OCI-LY7 (cell line): ENCODE measurements at regions not wholly inside any gene's neighbourhood (a gene's known extent, or its start where the extent isn't known, plus 50 kb on each side); places are given as distances from the start of the nearest gene placed in this dataset.

Experiments
- BruUV-seq: library from RNA; stranded (reverse); fragments of 400-500 nt; replicated peaks from 2 replicates; lab custom pipeline; 2021; lab: Mats Ljungman, UMichigan
- CTCF ChIA-PET: fragments of 300-600 bp; sonication (Branson Sonifier 250); formaldehyde crosslinking; loops from one replicate; lab custom pipeline; 2022; ENCODE audit warnings: antibody characterized with exemption; ENCODE audit not compliant: unreplicated experiment; lab: Charles Lee
- POLR2A ChIA-PET: fragments of 300-600 bp; sonication (Branson Sonifier 250); formaldehyde crosslinking; loops from one replicate; lab custom pipeline; 2022; ENCODE audit warnings: antibody characterized with exemption; lab: Charles Lee
- DNase-seq: peaks from one replicate; pipeline ENCODE4 v3.0.0-alpha.2; 2015; ENCODE audit warnings: low spot score
- H2AFZ ChIP-seq: fragments of 200-600 bp; sonication (generic), shearing (Covaris generic); 2 replicates; pipeline ENCODE4 v1.6.1; 2014; ENCODE audit warnings: mild to moderate bottlenecking, antibody characterized with exemption, low read length, moderate library complexity
- H3K27ac ChIP-seq: fragments of 200-600 bp; sonication (generic); 2 replicates; pipeline ENCODE4 v1.5.1; 2014; ENCODE audit warnings: mixed run types, low read depth, mild to moderate bottlenecking, moderate library complexity, low read length, inconsistent platforms; ENCODE audit not compliant: poor library complexity, severe bottlenecking
- H3K36me3 ChIP-seq: fragments of 200-600 bp; sonication (generic); 2 replicates; pipeline ENCODE4 v1.6.1; 2014; ENCODE audit warnings: mild to moderate bottlenecking, antibody characterized with exemption, low read length, moderate library complexity, mixed read lengths; ENCODE audit not compliant: insufficient read depth
- H3K4me1 ChIP-seq: fragments of 200-600 bp; sonication (generic); 2 replicates; pipeline ENCODE4 v1.5.1; 2014; ENCODE audit warnings: mild to moderate bottlenecking, low read length; ENCODE audit not compliant: insufficient read depth, poor library complexity, severe bottlenecking
- H3K4me2 ChIP-seq: fragments of 200-600 bp; sonication (generic); 2 replicates; pipeline ENCODE4 v1.6.1; 2014; ENCODE audit warnings: mild to moderate bottlenecking, low read length
- H3K4me3 ChIP-seq: fragments of 200-600 bp; sonication (generic); 2 replicates; pipeline ENCODE4 v1.5.1; 2014; ENCODE audit warnings: mild to moderate bottlenecking, low read depth, low read length; ENCODE audit not compliant: poor library complexity, severe bottlenecking
- H3K79me2 ChIP-seq: fragments of 200-600 bp; sonication (generic); 2 replicates; pipeline ENCODE4 v1.6.1; 2016; ENCODE audit warnings: low read depth, mild to moderate bottlenecking, low read length, moderate library complexity, mixed read lengths; ENCODE audit not compliant: insufficient read depth
- H3K9me2 ChIP-seq: fragments of 200-600 bp; sonication (generic); 2 replicates; pipeline ENCODE4 v1.6.1; 2016; ENCODE audit warnings: mild to moderate bottlenecking, low read length, mixed read lengths; ENCODE audit not compliant: insufficient read depth
- H3K9me3 ChIP-seq: fragments of 200-600 bp; sonication (generic); 2 replicates; pipeline ENCODE4 v1.6.1; 2014; ENCODE audit warnings: mild to moderate bottlenecking, mixed run types, low read length, mixed read lengths
- H4K20me1 ChIP-seq: fragments of 200-600 bp; sonication (generic); 2 replicates; pipeline ENCODE4 v1.6.1; 2014; ENCODE audit warnings: mild to moderate bottlenecking, antibody characterized with exemption, low read length, moderate library complexity, mixed read lengths; ENCODE audit not compliant: insufficient read depth
- EZH2phosphoT487 ChIP-seq: fragments of 200-600 bp; sonication (generic); IDR thresholded peaks from 2 replicates; pipeline ENCODE4 v1.6.1; 2018; ENCODE audit warnings: low read depth, borderline replicate concordance, mild to moderate bottlenecking, mixed run types, antibody characterized with exemption, low read length, moderate library complexity, mixed read lengths
- intact Hi-C: fragments of 100-400 bp; cut with micrococcal nuclease; formaldehyde crosslinking; loops from one replicate; pipeline ENCODE4 v1.10.0; 2022; ENCODE audit not compliant: unreplicated experiment
- TF ChIP-seq, protein P1 (sequence below): fragments of 200-600 bp; sonication (generic); conservative IDR thresholded peaks from 2 replicates; pipeline ENCODE4 v1.5.1; 2014; ENCODE audit warnings: mild to moderate bottlenecking, antibody characterized with exemption, low read length, moderate library complexity, mixed read lengths

DNA sequence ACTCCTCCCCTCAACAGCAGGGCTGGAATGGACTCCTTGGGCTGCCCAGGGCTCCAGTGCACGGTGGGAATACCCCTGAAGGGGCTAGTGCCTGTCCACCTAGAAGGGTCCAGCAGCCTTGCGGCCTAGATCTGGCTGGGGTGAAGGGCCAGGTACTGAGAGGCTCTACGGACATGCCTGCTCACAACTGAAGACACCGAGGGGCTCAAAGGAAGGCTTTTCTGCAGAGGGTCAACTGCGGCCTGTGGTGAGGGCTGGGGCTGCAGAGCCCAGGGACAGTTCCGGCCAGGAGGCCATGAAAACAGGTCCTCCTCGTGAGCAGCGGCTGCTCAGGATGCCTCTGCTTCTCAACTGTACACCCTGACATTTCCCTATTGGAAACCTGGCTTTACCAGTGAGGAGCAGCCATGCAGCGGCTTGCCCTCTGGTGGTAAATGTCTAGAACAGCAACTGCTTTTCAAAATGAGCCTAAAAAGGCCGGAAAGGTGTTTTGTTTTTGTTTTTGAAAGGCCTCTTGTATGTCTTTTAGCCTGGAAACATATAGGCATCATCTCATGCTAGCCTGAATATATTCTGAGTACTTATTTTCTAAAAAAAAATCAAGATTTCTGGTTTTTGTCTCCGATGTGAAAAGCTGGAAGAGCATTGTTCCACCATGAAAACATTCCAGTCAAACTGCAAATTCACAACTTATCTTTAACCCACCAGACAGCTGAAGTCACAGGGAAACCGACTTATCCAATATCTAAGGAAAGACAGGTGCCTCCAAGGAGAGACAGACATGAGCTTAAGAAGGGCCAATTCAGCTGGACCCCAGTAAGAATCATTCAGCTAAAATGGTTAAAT is 163.4 kb downstream of the KLF13 start:
- peak; percentile 82 for DNase-seq
- CTCF ChIA-PET, result interaction anchor here (0.5 to 4.8 kb wide), 4 partner anchors 48 to 273 kb away, joined by 3 to 121 read pairs (median 7); no protein-coding TSS in a partner anchor
- Histone ChIP-seq H3K9me3 (peaks cover 19% of the 10 kb centered on the region), H4K20me1 (no peaks in the 10 kb centered on the region), H3K36me3 (no peaks in the 10 kb centered on the region), H3K4me1 (peaks cover 38% of the 10 kb centered on the region), H2AFZ (peak overlapping the region; percentile 45; the same call in 1 of the 2 replicates), H3K79me2 (no peaks in the 10 kb centered on the region), H3K9me2 (no peaks in the 10 kb centered on the region), H3K4me2 (peak overlapping the region; percentile 24; the same call in 1 of the 2 replicates), H3K27ac (no peak overlapping the region), H3K4me3 (no peak overlapping the region)
- no peak for TF ChIP-seq EZH2phosphoT487
- TF ChIP-seq, protein P1, sequence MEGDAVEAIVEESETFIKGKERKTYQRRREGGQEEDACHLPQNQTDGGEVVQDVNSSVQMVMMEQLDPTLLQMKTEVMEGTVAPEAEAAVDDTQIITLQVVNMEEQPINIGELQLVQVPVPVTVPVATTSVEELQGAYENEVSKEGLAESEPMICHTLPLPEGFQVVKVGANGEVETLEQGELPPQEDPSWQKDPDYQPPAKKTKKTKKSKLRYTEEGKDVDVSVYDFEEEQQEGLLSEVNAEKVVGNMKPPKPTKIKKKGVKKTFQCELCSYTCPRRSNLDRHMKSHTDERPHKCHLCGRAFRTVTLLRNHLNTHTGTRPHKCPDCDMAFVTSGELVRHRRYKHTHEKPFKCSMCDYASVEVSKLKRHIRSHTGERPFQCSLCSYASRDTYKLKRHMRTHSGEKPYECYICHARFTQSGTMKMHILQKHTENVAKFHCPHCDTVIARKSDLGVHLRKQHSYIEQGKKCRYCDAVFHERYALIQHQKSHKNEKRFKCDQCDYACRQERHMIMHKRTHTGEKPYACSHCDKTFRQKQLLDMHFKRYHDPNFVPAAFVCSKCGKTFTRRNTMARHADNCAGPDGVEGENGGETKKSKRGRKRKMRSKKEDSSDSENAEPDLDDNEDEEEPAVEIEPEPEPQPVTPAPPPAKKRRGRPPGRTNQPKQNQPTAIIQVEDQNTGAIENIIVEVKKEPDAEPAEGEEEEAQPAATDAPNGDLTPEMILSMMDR, result peak; percentile 97
- no TSS peak for BruUV-seq
- POLR2A ChIA-PET, result interaction anchor here (0.8 to 6.6 kb wide), 2 partner anchors 51 to 461 kb away, joined by 3 to 33 read pairs; no protein-coding TSS in a partner anchor
- intact Hi-C loops, result loop anchor here (2.0 to 10.0 kb wide), 3 partner anchors 163 to 695 kb away; partner anchors contain the start of gene KLF13

DNA sequence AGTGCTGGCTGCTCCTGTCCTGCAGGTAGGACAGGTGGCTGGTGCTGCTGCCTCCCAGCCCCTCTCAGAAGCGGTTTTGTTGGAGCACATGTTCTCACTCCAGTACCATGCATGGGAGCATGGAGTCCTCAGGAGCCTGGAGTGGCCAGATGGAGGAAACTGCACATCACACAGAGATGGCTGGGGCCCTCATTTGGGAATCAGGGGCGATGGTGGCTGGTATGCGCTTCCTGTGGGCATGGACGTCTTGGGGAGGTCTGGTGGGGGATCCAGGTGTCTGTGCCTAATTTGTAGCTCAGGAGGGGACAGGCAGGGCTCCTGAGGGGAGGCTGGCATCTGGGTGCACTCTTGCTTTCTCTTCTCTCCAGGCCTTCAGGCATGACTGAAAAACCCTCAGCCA is 168.2 kb downstream of the KLF13 start:
- no peaks in the 10 kb centered on the region for H3K9me2 ChIP-seq
- ChIA-PET POLR2A (interaction anchor here (1.1 kb wide), 1 partner anchor 22 kb away, joined by 4 read pairs; no protein-coding TSS in a partner anchor), CTCF (no interaction called here)
- H3K79me2 ChIP-seq, result no peaks in the 10 kb centered on the region
- intact Hi-C loops, result loop anchor here (10.0 kb wide), 1 partner anchor 700 kb away; no protein-coding TSS in a partner anchor
- H3K4me3 ChIP-seq, result no peak overlapping the region
- no peak for DNase-seq
- TF ChIP-seq, protein P1, result no peak
- TF ChIP-seq EZH2phosphoT487, result no peak
- peaks cover 19% of the 10 kb centered on the region for H3K9me3 ChIP-seq
- H2AFZ ChIP-seq, result no peak overlapping the region
- no peaks in the 10 kb centered on the region for H4K20me1 ChIP-seq
- H3K27ac ChIP-seq, result no peak overlapping the region
- peaks cover 7% of the 10 kb centered on the region for H3K4me1 ChIP-seq
- no peaks in the 10 kb centered on the region for H3K36me3 ChIP-seq
- H3K4me2 ChIP-seq, result no peak overlapping the region
- BruUV-seq, result no TSS peak
